SKM-1 (cell line): ENCODE measurements at regions not wholly inside any gene's neighbourhood (a gene's known extent, or its start where the extent isn't known, plus 50 kb on each side); places are given as distances from the start of the nearest gene placed in this dataset.

ENCODE experiments used
- DNase-seq: peaks from one replicate; lab custom pipeline; 2025; ENCODE audit not compliant: unreplicated experiment; lab: John Stamatoyannopoulos, UW

DNA sequence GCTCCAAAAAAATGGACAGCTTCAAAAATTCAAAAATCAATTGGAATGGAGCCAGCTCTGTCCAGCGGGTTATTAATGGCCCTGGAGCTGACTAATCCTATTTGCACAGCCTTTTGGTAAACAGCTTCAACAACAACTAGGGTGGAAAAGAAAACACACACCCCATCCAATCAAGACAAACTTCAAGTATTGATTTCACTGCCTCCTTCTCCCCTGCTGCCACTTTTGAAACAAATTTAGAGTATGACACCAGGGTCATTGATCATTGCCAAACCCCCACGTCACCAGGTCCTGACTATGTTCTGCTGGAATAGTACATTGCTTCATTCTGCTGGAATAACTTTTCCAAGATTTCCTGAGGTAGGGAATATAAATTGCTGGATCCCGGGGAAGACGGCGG lies 56.8 kb upstream of the GTF3A start:
- DNase-seq, result no peak

GRCh38 chr13:27370305-27370872 lies 54.0 kb upstream of the GTF3A start:
- no peak for DNase-seq

GRCh38 chr13:27371932-27372331 lies 52.5 kb upstream of the GTF3A start:
- DNase-seq, result no peak

DNA sequence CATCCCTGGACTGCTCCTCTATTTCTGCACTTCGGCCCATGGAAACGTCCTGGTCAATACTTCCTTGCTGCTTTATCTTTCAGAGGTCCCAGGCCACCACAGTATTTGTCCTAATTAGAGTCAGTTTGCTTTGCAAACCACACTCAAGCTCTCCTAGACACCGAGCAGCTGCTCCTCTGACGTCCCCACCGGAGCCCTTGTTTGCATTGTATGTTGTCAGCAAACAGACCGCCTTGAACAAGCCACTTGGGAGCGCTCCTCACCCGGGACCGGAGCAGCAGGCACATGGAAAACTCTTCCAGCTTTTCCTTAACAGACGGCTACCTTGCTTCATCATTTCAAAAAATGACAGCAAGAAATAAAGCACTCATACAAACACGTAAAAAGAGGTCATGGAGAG lies 51.5 kb upstream of the GTF3A start:
- no peak for DNase-seq

DNA sequence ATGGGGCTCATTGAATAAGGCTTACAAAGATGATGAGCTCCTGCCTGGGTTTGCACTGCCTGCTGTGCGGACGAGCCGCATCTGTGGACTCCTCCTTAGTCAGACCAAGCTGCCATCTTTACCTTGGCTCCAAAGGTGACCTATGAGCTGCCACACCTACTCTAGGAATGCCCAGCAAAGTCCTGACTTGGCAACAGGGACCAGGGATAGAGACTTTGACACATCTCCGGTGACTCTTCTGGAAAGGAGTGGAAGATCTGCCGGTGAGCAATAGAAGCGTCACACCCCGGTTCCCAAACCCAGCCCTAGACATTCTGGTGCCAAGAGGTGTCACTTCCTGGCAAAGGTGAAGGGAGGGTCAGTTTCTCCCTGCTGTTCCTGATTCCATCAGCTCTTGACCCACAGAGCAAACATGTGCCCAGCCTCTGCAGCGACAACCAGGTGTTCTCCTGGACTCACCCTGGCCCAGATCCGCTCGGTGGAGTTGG lies 50.2 kb upstream of the GTF3A start:
- no peak for DNase-seq
